Right cardiac atrium (tissue), 5 donors: ENCODE measurements at regions not wholly inside any gene's neighbourhood (a gene's known extent, or its start where the extent isn't known, plus 50 kb on each side); places are given as distances from the start of the nearest gene placed in this dataset.
"Not testable (repeated sequence)": the region's sequence is repeated elsewhere in the genome, so short reads cannot be mapped to it uniquely, and the experiment has no call there.

Source experiments
- ATAC-seq, 2 donors: fragments of 200-7000 bp; cut with Tn5 transposase; one replicate each; pipeline versions ENCODE4 v1.8.0 to v1.9.1; 2020; ENCODE audit warnings: moderate library complexity in 2 of 2, mild to moderate bottlenecking in 1 of 2
- DNase-seq, 3 donors: peaks; one replicate each; pipeline ENCODE4 v3.0.0-alpha.2; 2020
- H3K27ac ChIP-seq: one replicate; pipeline ENCODE4 v1.5.1; 2013; ENCODE audit warnings: mild to moderate bottlenecking, low read length, control low read depth, moderate library complexity
- H3K27me3 ChIP-seq: one replicate; pipeline ENCODE4 v1.6.1; 2013; ENCODE audit not compliant: control insufficient read depth, insufficient read depth
- H3K4me1 ChIP-seq: one replicate; pipeline ENCODE4 v1.6.1; 2013; ENCODE audit warnings: low read length; ENCODE audit not compliant: control insufficient read depth, insufficient read depth
- H3K4me3 ChIP-seq: one replicate; pipeline ENCODE4 v1.5.1; 2013; ENCODE audit warnings: low read length, control low read depth
- H3K9me3 ChIP-seq: one replicate; pipeline ENCODE4 v1.6.1; 2013; ENCODE audit warnings: low read length; ENCODE audit not compliant: control insufficient read depth
- WGBS: extraction: QIAGEN DNeasy Blood & Tissue Kit; methylation state at CpG from one replicate; pipeline ENCODE4 v1.1.7; 2013; 5-methylcytosine and 5-hydroxymethylcytosine counted together
- intact Hi-C, 4 donors: fragments of 100-400 bp; cut with DNase I; formaldehyde crosslinking; loops; one replicate each; pipeline versions ENCODE4 v1.11.0 to v1.14.0; 2022 to 2023
- donor health status: healthy with polysubstance abuse.
- donor health status: DM: no; HTN: yes; CAD: no.
- donor health status: DM: no; HTN: no; CAD: no.
- donor health status: DM: no; HTN: yes; CAD: no; lungs with severe emphysema.
- donor health status: DM: yes; HTN: yes; CAD: no.

- ATAC-seq, H3K9me3 ChIP-seq, H3K4me3 ChIP-seq, H3K4me1 ChIP-seq, H3K27ac ChIP-seq, intact Hi-C loops, H3K27me3 ChIP-seq, DNase-seq: not testable (repeated sequence)
- WGBS = 96% methylated on average over 10 of the region's 10 CpGs
Observed at GRCh38 chr6:21757392-21757791, 163.8 kb downstream of the SOX4 start.

GRCh38 chr6:21759721-21760120 is 166.2 kb downstream of the SOX4 start:
- Histone ChIP-seq H3K4me3 (no peak overlapping the region), H3K9me3 (no peaks in the 10 kb centered on the region), H3K4me1 (no peaks in the 10 kb centered on the region), H3K27me3 (no peaks in the 10 kb centered on the region), H3K27ac (no peak overlapping the region)
- intact Hi-C loops = no loop called here
- 98% methylated on average over 5 of the region's 5 CpGs for WGBS
- ATAC-seq (no peak), DNase-seq (no peak)

- H3K4me1 ChIP-seq, intact Hi-C loops, ATAC-seq, H3K9me3 ChIP-seq, H3K4me3 ChIP-seq, DNase-seq, H3K27me3 ChIP-seq, H3K27ac ChIP-seq: not testable (repeated sequence)
- 98% methylated on average over 41 of the region's 41 CpGs for WGBS
Observed at GRCh38 chr6:21761053-21761730, 167.6 kb downstream of the SOX4 start.

- DNase-seq (no peak), ATAC-seq (no peak)
- intact Hi-C loops = no loop called here
- H3K27ac ChIP-seq = no peak overlapping the region
- WGBS = 83% methylated on average over 2 of the region's 2 CpGs
- H3K27me3 ChIP-seq = no peaks in the 10 kb centered on the region
- no peak overlapping the region for H3K4me3 ChIP-seq
- peaks cover 3% of the 10 kb centered on the region for H3K4me1 ChIP-seq
- H3K9me3 ChIP-seq = no peaks in the 10 kb centered on the region
Observed at GRCh38 chr6:21764989-21765388, 171.4 kb downstream of the SOX4 start.

- ATAC-seq (no peak), DNase-seq (no peak)
- Histone ChIP-seq H3K9me3 (no peaks in the 10 kb centered on the region), H3K4me3 (no peak overlapping the region), H3K27ac (no peak overlapping the region), H3K27me3 (no peaks in the 10 kb centered on the region), H3K4me1 (peaks cover 3% of the 10 kb centered on the region)
- intact Hi-C loops = no loop called here
- WGBS = 49% methylated on average over 3 of the region's 3 CpGs
Observed at GRCh38 chr6:21767891-21768648, 174.5 kb downstream of the SOX4 start.

- Histone ChIP-seq H3K4me1 (peaks cover 3% of the 10 kb centered on the region), H3K27me3 (no peaks in the 10 kb centered on the region), H3K4me3 (no peak overlapping the region), H3K9me3 (no peaks in the 10 kb centered on the region), H3K27ac (peak overlapping the region; percentile 67)
- intact Hi-C loops = no loop called here
- ATAC-seq = peak; percentile 95 to 97
- WGBS = 10% methylated on average over 2 of the region's 2 CpGs
- peak in 1 of 3 donors; percentile 25 for DNase-seq
Observed at GRCh38 chr6:21769405-21769861, 175.9 kb downstream of the SOX4 start.

- intact Hi-C loops = no loop called here
Observed at GRCh38 chr6:21769968-21770367, 176.4 kb downstream of the SOX4 start.

GRCh38 chr6:21771626-21772320 is 178.2 kb downstream of the SOX4 start:
- Histone ChIP-seq H3K27ac (no peak overlapping the region), H3K27me3 (no peaks in the 10 kb centered on the region), H3K4me3 (no peak overlapping the region), H3K9me3 (no peaks in the 10 kb centered on the region), H3K4me1 (peaks cover 3% of the 10 kb centered on the region)
- 33% methylated on average over 4 of the region's 4 CpGs for WGBS
- ATAC-seq (no peak), DNase-seq (no peak)
- intact Hi-C loops = no loop called here

More at GRCh38 chr6:21769968-21770367, 176.4 kb downstream of the SOX4 start:
- Histone ChIP-seq H3K9me3 (no peaks in the 10 kb centered on the region), H3K4me3 (no peak overlapping the region), H3K27me3 (no peaks in the 10 kb centered on the region), H3K4me1 (peaks cover 3% of the 10 kb centered on the region), H3K27ac (no peak overlapping the region)
- DNase-seq (no peak), ATAC-seq (no peak)

- Histone ChIP-seq H3K9me3 (no peaks in the 10 kb centered on the region), H3K27me3 (no peaks in the 10 kb centered on the region), H3K27ac (no peak overlapping the region), H3K4me1 (peaks cover 3% of the 10 kb centered on the region), H3K4me3 (no peak overlapping the region)
- intact Hi-C loops = no loop called here
- ATAC-seq = no peak
- no peak for DNase-seq
Observed at GRCh38 chr6:21772477-21772876, 178.9 kb downstream of the SOX4 start.

GRCh38 chr6:21772884-21773575 is 179.5 kb downstream of the SOX4 start:
- WGBS = 81% methylated on average over 9 of the region's 9 CpGs
- no peak overlapping the region for H3K4me3 ChIP-seq
- no peak overlapping the region for H3K27ac ChIP-seq
- no peak for ATAC-seq
- DNase-seq = no peak
- H3K9me3 ChIP-seq = no peaks in the 10 kb centered on the region
- H3K4me1 ChIP-seq = peaks cover 3% of the 10 kb centered on the region
- intact Hi-C loops = no loop called here
- no peaks in the 10 kb centered on the region for H3K27me3 ChIP-seq

GRCh38 chr6:21773576-21773968 is 180.0 kb downstream of the SOX4 start:
- DNase-seq (no peak), ATAC-seq (no peak)
- Histone ChIP-seq H3K9me3 (no peaks in the 10 kb centered on the region), H3K27me3 (no peaks in the 10 kb centered on the region), H3K4me1 (peaks cover 3% of the 10 kb centered on the region), H3K27ac (no peak overlapping the region), H3K4me3 (no peak overlapping the region)
- intact Hi-C loops = no loop called here
- WGBS = 92% methylated on average over 6 of the region's 6 CpGs
